ENCODE measurements at regions not wholly inside any gene's neighbourhood (a gene's known extent, or its start where the extent isn't known, plus 50 kb on each side); places are given as distances from the start of the nearest gene placed in this dataset.

DNA sequence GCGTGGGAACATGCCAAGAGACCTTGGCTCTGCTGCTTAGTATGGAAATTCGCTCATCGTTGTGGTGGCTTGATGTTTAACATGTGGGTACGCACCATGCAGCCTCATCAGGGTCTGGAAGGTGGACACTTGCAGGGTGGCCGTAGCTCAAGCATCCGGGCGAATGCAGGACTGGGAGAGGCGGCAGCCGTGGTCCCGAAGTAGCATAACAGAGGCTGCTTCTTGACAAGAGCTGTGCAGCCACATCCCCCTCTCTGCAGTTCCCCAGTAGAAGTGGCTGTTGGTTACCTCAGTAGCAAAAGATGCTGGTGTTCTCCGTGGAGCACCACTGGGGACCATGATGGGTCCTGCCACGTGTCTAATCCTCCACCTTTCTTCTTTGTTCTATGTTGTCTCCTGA is 195.0 kb downstream of the THBS2 start:
- FAIRE-seq (no peak), DNase-seq (ENCODE audit: extremely low spot score, insufficient read length, low read depth) (no peak)

GRCh38 chr6:169052462-169052861 is 201.2 kb downstream of the THBS2 start:
- no peak for DNase-seq (ENCODE audit: extremely low spot score, insufficient read length, low read depth)
- FAIRE-seq, result no peak

- no peak for DNase-seq (ENCODE audit: extremely low spot score, insufficient read length, low read depth)
These were observed 202.3 kb downstream of the THBS2 start for GRCh38 chr6:169051371-169051770.

GRCh38 chr6:169048865-169049205 is 204.8 kb downstream of the THBS2 start:
- no peak for DNase-seq (ENCODE audit: extremely low spot score, insufficient read length, low read depth)
- FAIRE-seq, result no peak

More at GRCh38 chr6:169051371-169051770, 202.3 kb downstream of the THBS2 start:
- no peak for FAIRE-seq

GRCh38 chr6:169048185-169048864 is 205.3 kb downstream of the THBS2 start:
- no peak for FAIRE-seq
- DNase-seq (ENCODE audit: extremely low spot score, insufficient read length, low read depth), result no peak

DNA sequence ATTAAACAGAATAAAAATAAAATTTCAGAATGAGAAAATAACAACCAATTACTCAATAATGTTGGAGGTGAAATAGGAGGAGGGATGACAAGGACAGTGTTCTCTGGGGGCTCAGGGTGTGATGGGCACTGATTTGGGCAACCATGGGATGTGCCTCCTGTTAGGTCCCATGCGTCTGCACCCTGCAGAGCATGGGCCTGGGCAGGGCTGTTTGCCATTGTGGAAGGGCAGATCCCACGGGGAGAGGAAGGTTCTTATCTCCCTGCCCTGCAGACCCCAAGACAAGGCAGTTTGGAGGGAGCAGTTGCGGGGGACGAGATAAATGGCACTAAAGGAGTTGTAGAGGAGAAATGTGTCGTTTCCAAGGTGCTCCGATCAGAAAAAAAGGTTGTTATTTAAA is 206.3 kb downstream of the THBS2 start:
- FAIRE-seq, result no peak
- no peak for DNase-seq (ENCODE audit: extremely low spot score, insufficient read length, low read depth)

DNA sequence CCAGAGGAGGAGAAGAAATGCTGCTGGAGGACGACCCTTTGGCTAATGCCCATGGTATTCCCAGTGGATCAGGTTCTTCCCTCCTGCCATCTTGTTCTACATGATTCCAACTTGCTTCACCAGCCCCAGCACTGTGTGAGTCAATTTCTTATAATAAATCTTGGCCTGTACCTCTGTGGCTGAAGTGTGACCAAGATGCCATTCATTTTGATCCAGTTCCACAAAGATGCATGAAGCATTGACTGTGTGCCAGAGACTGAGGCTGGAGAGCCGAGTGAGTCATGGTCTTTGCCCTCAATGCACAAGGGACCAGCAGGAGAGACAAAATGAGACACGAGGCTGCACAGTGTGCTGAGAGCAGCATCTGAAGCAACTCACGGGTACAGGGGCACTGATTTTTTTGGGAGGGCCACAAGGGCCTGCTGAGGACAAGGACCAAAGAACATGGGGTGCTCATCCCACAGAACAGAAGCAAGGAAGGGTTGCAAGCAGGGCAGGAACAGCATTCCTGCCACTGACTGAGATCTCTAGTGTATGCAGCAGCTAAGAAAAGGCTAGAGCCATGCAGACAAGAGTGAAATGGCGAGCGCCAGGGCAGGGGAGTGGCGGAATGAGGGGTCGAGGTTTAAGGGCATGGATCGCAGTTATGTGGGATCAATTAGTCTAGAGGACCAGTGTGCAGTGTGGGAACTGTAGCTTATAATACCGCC is 207.0 kb downstream of the THBS2 start:
- no peak for DNase-seq (ENCODE audit: extremely low spot score, insufficient read length, low read depth)
- FAIRE-seq, result no peak

GRCh38 chr6:169046021-169046420 is 207.6 kb downstream of the THBS2 start:
- FAIRE-seq, result no peak

GRCh38 chr6:169045486-169045885 is 208.2 kb downstream of the THBS2 start:
- DNase-seq (ENCODE audit: extremely low spot score, insufficient read length, low read depth) (no peak), FAIRE-seq (no peak)

More at GRCh38 chr6:169046021-169046420, 207.6 kb downstream of the THBS2 start:
- DNase-seq (ENCODE audit: extremely low spot score, insufficient read length, low read depth), result no peak

GRCh38 chr6:169044381-169045230 is 209.0 kb downstream of the THBS2 start:
- DNase-seq (ENCODE audit: extremely low spot score, insufficient read length, low read depth) (no peak), FAIRE-seq (no peak)

- no peak for FAIRE-seq
- DNase-seq (ENCODE audit: extremely low spot score, insufficient read length, low read depth), result no peak
These were observed 211.6 kb downstream of the THBS2 start for GRCh38 chr6:169042061-169042460.

DNA sequence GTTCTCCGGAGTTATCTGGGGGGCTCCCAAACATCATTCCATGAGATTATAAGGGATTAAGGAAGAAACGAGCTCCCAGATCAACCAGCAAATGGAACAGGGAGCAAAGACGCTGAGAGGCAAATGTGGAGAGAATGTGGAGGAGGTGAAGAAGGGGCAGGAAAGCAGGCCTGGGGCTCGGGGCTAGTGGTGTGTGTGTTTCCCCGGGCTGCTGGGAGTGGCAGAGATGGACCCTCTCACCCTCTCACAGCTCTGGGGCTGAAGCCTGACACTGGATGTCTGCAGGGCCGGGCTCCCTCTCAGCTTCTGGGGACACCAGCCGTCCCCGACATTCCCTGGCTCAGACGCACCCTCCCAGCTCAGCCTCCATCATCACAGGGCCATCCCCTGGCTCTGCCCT is 212.6 kb downstream of the THBS2 start:
- DNase-seq (ENCODE audit: extremely low spot score, insufficient read length, low read depth) (no peak), FAIRE-seq (no peak)

DNA sequence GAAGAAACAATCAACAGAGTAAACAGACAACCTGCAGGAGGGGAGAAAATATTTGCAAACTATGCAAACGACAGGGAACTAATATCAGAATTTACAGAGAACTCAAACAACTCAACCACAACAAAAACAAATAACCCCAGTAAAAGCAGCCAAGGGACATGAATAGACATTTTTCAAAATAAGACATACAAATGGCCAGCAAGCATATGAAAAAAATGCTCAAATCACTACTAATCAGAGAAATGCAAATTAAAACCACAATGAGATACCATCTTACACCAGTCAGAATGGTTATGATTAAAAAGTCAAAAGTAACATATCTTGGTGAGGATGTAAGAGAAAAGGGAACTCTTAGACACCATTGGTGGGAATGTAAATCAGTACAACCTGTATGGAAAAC is 215.0 kb downstream of the THBS2 start:
- FAIRE-seq (no peak), DNase-seq (ENCODE audit: extremely low spot score, insufficient read length, low read depth) (no peak)

DNA sequence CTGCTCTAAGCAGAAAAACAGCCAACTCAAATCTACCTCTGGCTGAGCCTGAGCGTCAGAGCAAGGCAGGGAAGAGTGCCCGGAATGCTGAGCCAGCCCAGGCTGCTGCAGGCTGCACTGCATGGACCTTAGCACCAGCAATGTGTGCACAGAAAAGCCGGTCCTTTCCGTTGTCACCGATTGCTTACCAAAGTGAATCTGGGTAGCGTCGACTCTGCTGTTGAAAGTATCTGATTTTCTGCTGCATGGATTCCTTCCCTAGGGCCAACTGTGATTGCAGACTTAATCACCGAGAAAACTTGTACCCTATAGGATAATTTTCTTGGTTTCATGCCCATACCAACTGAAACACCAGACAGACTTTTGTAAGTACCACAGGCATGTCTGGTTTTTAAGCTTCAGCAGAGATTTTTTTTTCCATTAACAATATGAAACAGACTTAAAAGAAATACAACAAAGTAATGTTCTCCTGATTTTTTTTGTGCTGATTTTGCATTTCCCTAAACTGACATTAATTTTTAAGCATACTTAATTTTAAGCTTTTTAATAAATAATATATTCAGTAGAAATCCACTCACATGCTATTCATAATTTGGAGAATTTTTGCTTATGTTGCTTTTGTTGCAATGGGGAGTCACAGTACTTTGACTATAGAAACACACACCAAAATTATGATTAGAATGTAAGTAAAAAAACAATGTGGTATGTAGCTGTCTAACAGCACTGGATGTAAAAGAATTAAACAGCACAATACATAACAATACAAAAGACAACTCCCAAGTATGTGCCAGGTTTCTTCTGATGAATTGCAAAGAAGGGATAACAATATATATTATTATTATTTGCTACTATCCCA is 218.0 kb downstream of the THBS2 start:
- no peak for DNase-seq (ENCODE audit: extremely low spot score, insufficient read length, low read depth)
- FAIRE-seq, result no peak

DNA sequence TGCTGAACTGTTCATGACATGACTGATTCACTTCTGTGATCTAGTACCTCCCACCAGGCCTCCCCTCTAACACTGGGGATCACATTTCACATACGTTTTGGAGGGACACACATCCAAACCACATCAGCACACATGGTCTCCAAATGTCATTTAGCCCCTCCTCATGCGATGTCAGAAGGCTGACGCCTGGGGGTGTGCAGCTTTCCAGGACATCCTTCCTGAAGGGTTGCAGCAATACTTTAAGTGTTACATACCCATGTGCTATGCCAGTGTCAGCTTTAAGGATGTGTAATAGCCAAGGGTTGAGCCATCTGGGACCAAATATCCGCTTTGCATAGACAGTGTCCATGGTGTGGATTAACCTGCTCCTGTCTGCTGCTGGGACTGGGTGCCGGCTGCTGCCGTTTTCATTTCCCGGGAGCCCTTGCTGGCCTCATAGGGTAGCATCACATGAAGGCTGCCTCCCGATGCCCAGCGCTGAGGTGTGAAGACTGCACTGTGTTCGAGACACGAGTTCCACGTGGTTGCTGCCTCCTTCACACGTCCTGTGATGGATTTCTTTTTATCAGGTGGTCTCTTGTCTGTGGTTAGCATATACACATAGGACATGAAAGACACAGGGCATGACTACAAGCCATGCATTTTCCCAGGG is 219.0 kb downstream of the THBS2 start:
- no peak for DNase-seq (ENCODE audit: extremely low spot score, insufficient read length, low read depth)
- FAIRE-seq, result no peak

GRCh38 chr6:169029861-169030260 is 223.8 kb downstream of the THBS2 start:
- FAIRE-seq (no peak), DNase-seq (ENCODE audit: extremely low spot score, insufficient read length, low read depth) (no peak)

- DNase-seq (ENCODE audit: extremely low spot score, insufficient read length, low read depth), result no peak
- FAIRE-seq, result no peak
These were observed 225.3 kb downstream of the THBS2 start for GRCh38 chr6:169028343-169028742.

DNA sequence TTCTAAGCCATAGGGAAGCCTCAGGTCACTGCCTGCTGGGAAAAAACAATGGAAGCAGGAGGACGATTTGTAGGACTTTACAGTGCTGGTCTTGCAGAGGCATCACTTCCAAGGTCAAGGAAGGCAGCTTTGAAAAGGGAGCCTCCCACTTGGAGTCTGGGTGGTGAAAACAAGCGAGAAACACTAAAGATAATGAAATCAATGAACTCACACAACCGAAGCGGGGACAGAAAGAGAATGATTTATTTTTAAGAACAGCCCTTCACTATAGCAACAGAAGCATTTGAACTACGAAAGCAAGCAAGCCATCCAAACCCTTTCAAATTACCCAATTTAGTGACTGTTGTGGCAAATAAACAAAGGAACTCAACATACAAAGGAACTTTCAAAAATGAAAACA is 227.5 kb downstream of the THBS2 start:
- FAIRE-seq (no peak), DNase-seq (ENCODE audit: extremely low spot score, insufficient read length, low read depth) (no peak)

DNA sequence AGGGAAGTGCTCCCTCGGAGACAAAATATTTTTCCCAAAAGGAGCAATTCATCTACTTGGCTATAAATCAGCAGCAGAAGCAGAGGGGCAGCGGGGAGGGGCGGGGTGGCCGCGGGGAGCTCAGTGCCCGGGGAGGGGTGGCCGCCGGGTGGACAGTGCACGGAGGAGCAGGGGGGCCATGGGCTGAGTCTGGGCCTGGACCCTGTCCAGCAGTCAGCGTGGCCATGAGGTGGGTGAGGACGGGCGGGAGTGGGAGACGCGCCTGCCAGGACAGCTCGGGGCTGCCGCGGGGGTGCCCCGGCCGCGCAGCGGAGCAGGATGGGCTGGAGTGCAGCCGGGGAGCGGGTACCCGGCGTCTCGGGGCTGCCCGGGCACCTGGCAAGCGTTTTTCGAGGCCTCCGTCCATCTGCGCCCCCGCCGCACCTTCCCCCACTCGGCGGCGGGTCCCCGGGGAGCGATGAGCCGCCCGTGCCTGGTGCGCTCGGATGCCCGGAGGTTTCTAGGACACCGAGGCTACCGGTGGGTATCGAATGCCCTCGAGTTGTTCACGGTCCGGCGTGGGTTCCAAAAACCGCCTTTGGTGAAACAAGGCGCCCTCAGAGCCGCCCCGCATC is 229.5 kb downstream of the THBS2 start:
- no peak for DNase-seq (ENCODE audit: extremely low spot score, insufficient read length, low read depth)
- no peak for FAIRE-seq
